ENCODE measurements at regions not wholly inside any gene's neighbourhood (a gene's known extent, or its start where the extent isn't known, plus 50 kb on each side); places are given as distances from the start of the nearest gene placed in this dataset.

DNA sequence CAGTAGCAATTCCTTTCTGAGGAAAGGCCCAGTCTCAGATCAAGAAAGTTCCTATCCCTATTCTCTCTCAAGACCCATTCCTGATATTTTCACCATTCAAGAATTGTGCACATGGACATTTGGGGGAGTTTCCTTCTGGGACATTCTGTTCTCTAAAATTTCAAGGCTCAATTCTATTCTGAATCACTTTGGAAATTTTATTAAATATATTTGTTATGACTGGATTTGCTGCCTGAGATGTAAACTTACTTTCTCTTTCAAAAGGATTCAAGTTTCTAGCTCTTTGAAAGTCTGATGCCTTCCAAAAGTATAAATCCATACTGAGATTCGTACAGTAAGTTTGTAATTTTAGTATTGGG lies 55.3 kb upstream of the STK17B start:
- intact Hi-C loops (cut with micrococcal nuclease): no loop called here
- Histone ChIP-seq H3K9me1 (replicated peaks; ENCODE audit: control insufficient read depth, extremely low read depth, insufficient read depth, low read length) (no peaks in the 10 kb centered on the region), H4K20me1 (replicated peaks; ENCODE audit: control insufficient read depth, extremely low read depth, insufficient read depth, low read length) (no peaks in the 10 kb centered on the region), H2AFZ (ENCODE audit: low read depth, low read length) (no peak overlapping the region), H3K4me3 (replicated peaks in 1 of 3; ENCODE audit: insufficient read depth in 1 of 3, low read depth in 1 of 3, low read length in 3 of 3) (no peak overlapping the region), H3K9ac (replicated peaks; ENCODE audit: extremely low read depth, insufficient read depth, low read length) (no peak overlapping the region), H3K36me3 (ENCODE audit: control insufficient read depth in 2 of 2, extremely low read depth in 1 of 2, insufficient read depth in 2 of 2, low read length in 2 of 2) (peaks cover 13 to 47% of the 10 kb centered on the region in 2 experiments), H3K4me1 (ENCODE audit: control insufficient read depth, extremely low read depth, insufficient read depth, low read length) (no peaks in the 10 kb centered on the region), H3K27me3 (ENCODE audit: control insufficient read depth in 2 of 2, insufficient read depth in 2 of 2, low read length in 2 of 2) (no peaks in the 10 kb centered on the region), H3K27ac (ENCODE audit: insufficient read depth, low read depth, low read length) (no peak overlapping the region), H3K9me3 (replicated peaks; ENCODE audit: control insufficient read depth, insufficient read depth, low read length) (no peaks in the 10 kb centered on the region), H3K4me2 (ENCODE audit: insufficient read depth, low read length) (no peak overlapping the region), H3K79me2 (ENCODE audit: control insufficient read depth, insufficient read depth, low read length) (peaks cover 3% of the 10 kb centered on the region)
- DNase-seq (ENCODE audit: low read depth, low spot score) (no peak), FAIRE-seq (no peak)
- CTCF ChIA-PET: interaction anchor here (1.2 to 2.9 kb wide), 2 partner anchors 148 to 158 kb away, joined by 3 to 10 read pairs; partner anchors contain the start of gene DNAH7
- BruUV-seq (replicated peaks): no TSS peak
- dilution Hi-C loops (cut with MboI; ENCODE audit: extremely low pct_ligation_motif_present, low sequenced_read_pairs): no loop called here
- TF ChIP-seq POLR2A (IDR thresholded peaks at IDR 0.05; ENCODE audit: low read depth, low read length) (no peak), MAX (IDR thresholded peaks at IDR 0.05; ENCODE audit: insufficient read depth, insufficient read length) (no peak), FOS (IDR thresholded peaks at IDR 0.05; ENCODE audit: borderline replicate concordance, insufficient read depth, low read length) (no peak), EZH2 (IDR thresholded peaks at IDR 0.05; ENCODE audit: borderline replicate concordance, low read depth, low read length, severe bottlenecking) (no peak)
- POLR2A ChIA-PET: no interaction called here

DNA sequence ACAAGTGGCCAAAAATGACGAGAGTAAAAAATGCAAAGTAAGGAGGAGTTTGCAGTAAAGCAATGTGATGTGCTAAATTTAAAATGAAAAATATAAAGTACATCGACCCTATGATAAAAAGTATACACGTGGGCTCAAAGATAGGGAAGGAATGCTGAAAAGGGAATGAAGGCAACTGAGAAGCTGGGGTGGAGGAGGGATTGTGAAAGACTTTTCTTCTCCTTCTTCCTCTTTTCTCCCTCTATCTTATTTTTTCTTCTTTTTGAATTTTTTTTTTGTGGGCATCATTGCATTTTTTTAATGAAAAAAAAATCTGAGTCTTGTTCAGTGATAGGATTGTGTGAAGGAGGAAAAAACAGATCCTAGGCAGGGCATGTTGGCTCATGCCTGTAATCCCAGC lies 57.6 kb upstream of the STK17B start:
- POLR2A ChIA-PET: interaction anchor here (0.6 kb wide), 1 partner anchor 11 kb away, joined by 4 read pairs; no protein-coding TSS in a partner anchor
- Histone ChIP-seq H3K4me3 (replicated peaks in 1 of 3; ENCODE audit: insufficient read depth in 1 of 3, low read depth in 1 of 3, low read length in 3 of 3) (no peak overlapping the region), H3K4me2 (ENCODE audit: insufficient read depth, low read length) (no peak overlapping the region), H3K36me3 (ENCODE audit: control insufficient read depth in 2 of 2, extremely low read depth in 1 of 2, insufficient read depth in 2 of 2, low read length in 2 of 2) (peaks cover 13 to 33% of the 10 kb centered on the region in 2 experiments), H2AFZ (ENCODE audit: low read depth, low read length) (no peak overlapping the region), H3K9ac (replicated peaks; ENCODE audit: extremely low read depth, insufficient read depth, low read length) (no peak overlapping the region), H3K27me3 (ENCODE audit: control insufficient read depth in 2 of 2, insufficient read depth in 2 of 2, low read length in 2 of 2) (no peaks in the 10 kb centered on the region), H3K79me2 (ENCODE audit: control insufficient read depth, insufficient read depth, low read length) (peaks cover 10% of the 10 kb centered on the region), H4K20me1 (replicated peaks; ENCODE audit: control insufficient read depth, extremely low read depth, insufficient read depth, low read length) (no peaks in the 10 kb centered on the region), H3K9me1 (replicated peaks; ENCODE audit: control insufficient read depth, extremely low read depth, insufficient read depth, low read length) (no peaks in the 10 kb centered on the region), H3K4me1 (ENCODE audit: control insufficient read depth, extremely low read depth, insufficient read depth, low read length) (peaks cover 21% of the 10 kb centered on the region), H3K9me3 (replicated peaks; ENCODE audit: control insufficient read depth, insufficient read depth, low read length) (no peaks in the 10 kb centered on the region), H3K27ac (ENCODE audit: insufficient read depth, low read depth, low read length) (no peak overlapping the region)
- DNase-seq (ENCODE audit: low read depth, low spot score) (no peak), FAIRE-seq (no peak)
- intact Hi-C loops (cut with micrococcal nuclease) (no loop called here), dilution Hi-C loops (cut with MboI; ENCODE audit: extremely low pct_ligation_motif_present, low sequenced_read_pairs) (no loop called here)
- TF ChIP-seq MAX (IDR thresholded peaks at IDR 0.05; ENCODE audit: insufficient read depth, insufficient read length) (no peak), MYC (IDR thresholded peaks at IDR 0.05; ENCODE audit: low read depth, low read length) (no peak), JUN (IDR thresholded peaks at IDR 0.05; ENCODE audit: borderline replicate concordance, insufficient read depth, insufficient read length, low read depth) (no peak), GATA2 (IDR thresholded peaks at IDR 0.05; ENCODE audit: insufficient read depth, insufficient read length, low read depth, low read length) (no peak), POLR2AphosphoS5 (IDR thresholded peaks at IDR 0.05; ENCODE audit: insufficient read depth, low read depth, low read length) (no peak), POLR2A (IDR thresholded peaks at IDR 0.05; ENCODE audit: low read depth, low read length) (no peak), FOS (IDR thresholded peaks at IDR 0.05; ENCODE audit: borderline replicate concordance, insufficient read depth, low read length) (no peak), EZH2 (IDR thresholded peaks at IDR 0.05; ENCODE audit: borderline replicate concordance, low read depth, low read length, severe bottlenecking) (no peak)
- TF ChIP-seq, protein P1, sequence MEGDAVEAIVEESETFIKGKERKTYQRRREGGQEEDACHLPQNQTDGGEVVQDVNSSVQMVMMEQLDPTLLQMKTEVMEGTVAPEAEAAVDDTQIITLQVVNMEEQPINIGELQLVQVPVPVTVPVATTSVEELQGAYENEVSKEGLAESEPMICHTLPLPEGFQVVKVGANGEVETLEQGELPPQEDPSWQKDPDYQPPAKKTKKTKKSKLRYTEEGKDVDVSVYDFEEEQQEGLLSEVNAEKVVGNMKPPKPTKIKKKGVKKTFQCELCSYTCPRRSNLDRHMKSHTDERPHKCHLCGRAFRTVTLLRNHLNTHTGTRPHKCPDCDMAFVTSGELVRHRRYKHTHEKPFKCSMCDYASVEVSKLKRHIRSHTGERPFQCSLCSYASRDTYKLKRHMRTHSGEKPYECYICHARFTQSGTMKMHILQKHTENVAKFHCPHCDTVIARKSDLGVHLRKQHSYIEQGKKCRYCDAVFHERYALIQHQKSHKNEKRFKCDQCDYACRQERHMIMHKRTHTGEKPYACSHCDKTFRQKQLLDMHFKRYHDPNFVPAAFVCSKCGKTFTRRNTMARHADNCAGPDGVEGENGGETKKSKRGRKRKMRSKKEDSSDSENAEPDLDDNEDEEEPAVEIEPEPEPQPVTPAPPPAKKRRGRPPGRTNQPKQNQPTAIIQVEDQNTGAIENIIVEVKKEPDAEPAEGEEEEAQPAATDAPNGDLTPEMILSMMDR (IDR thresholded peaks at IDR 0.05; ENCODE audit: extremely low read depth in 1 of 2, insufficient read depth in 1 of 2, low read depth in 1 of 2, low read length in 2 of 2): no peak
- no TSS peak for BruUV-seq (replicated peaks)
- CTCF ChIA-PET: interaction anchor here (0.8 to 2.9 kb wide), 4 partner anchors 9 to 151 kb away, joined by 3 to 10 read pairs (median 4); no protein-coding TSS in a partner anchor

All from endothelial cell of umbilical vein (primary cell).